Upper lobe of right lung (tissue), 1 donor: ENCODE measurements at regions not wholly inside any gene's neighbourhood (a gene's known extent, or its start where the extent isn't known, plus 50 kb on each side); places are given as distances from the start of the nearest gene placed in this dataset.

Experiments
- ATAC-seq: fragments of 200-7000 bp; cut with Tn5 transposase; one replicate; pipeline ENCODE4 v1.9.1; 2020; ENCODE audit warnings: mild to moderate bottlenecking, moderate library complexity
- DNase-seq: peaks from one replicate; pipeline ENCODE4 v3.0.0-alpha.2; 2020
- H3K27ac ChIP-seq: fragments of 200-600 bp; one replicate; pipeline ENCODE4 v1.8.0; 2022
- H3K27me3 ChIP-seq: fragments of 200-600 bp; one replicate; pipeline ENCODE4 v1.8.0; 2022; ENCODE audit warnings: mild to moderate bottlenecking
- H3K36me3 ChIP-seq: fragments of 200-600 bp; one replicate; pipeline ENCODE4 v1.8.0; 2022
- H3K4me1 ChIP-seq: fragments of 200-600 bp; one replicate; pipeline ENCODE4 v1.8.0; 2022
- H3K4me3 ChIP-seq: fragments of 200-600 bp; one replicate; pipeline ENCODE4 v1.8.0; 2022; ENCODE audit warnings: mild to moderate bottlenecking
- H3K9me3 ChIP-seq: fragments of 200-600 bp; one replicate; pipeline ENCODE4 v1.8.0; 2022
- intact Hi-C: fragments of 100-400 bp; cut with DNase I; formaldehyde crosslinking; loops from one replicate; pipeline ENCODE4 v1.11.0; 2022
- TF ChIP-seq, protein P1 (sequence below): fragments of 200-600 bp; IDR thresholded peaks from one replicate; pipeline ENCODE4 v1.8.0; 2022; ENCODE audit warnings: antibody characterized with exemption
- donor health status: DM: no; HTN: yes; CAD: no; lungs with severe emphysema.

DNA sequence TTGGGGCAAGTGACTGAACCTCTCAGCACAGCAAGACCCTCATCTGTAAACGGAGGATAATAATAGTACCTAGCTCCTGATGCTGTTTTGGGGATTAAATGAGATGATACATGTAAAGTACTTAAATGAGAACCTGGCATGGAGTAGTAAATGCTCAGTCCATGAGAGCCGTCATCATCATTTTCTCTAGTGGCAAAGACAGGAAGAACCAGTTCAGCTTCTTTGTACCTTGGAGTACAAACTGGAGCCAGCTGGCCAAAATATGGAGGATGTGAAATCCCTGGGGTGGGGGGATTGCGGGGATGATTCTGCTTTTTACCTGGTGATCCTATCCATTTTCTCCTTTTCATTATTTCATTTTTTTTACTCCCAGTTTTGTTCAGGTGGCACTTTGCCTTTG lies 204.2 kb upstream of the LRRN1 start:
- intact Hi-C loops, result no loop called here
- H3K27ac ChIP-seq, result no peak overlapping the region
- no peak overlapping the region for H3K4me3 ChIP-seq
- TF ChIP-seq, protein P1, sequence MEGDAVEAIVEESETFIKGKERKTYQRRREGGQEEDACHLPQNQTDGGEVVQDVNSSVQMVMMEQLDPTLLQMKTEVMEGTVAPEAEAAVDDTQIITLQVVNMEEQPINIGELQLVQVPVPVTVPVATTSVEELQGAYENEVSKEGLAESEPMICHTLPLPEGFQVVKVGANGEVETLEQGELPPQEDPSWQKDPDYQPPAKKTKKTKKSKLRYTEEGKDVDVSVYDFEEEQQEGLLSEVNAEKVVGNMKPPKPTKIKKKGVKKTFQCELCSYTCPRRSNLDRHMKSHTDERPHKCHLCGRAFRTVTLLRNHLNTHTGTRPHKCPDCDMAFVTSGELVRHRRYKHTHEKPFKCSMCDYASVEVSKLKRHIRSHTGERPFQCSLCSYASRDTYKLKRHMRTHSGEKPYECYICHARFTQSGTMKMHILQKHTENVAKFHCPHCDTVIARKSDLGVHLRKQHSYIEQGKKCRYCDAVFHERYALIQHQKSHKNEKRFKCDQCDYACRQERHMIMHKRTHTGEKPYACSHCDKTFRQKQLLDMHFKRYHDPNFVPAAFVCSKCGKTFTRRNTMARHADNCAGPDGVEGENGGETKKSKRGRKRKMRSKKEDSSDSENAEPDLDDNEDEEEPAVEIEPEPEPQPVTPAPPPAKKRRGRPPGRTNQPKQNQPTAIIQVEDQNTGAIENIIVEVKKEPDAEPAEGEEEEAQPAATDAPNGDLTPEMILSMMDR, result no peak
- ATAC-seq, result no peak
- DNase-seq, result no peak
- H3K27me3 ChIP-seq, result no peaks in the 10 kb centered on the region
- H3K36me3 ChIP-seq, result no peaks in the 10 kb centered on the region
- H3K9me3 ChIP-seq, result no peaks in the 10 kb centered on the region
- no peaks in the 10 kb centered on the region for H3K4me1 ChIP-seq

DNA sequence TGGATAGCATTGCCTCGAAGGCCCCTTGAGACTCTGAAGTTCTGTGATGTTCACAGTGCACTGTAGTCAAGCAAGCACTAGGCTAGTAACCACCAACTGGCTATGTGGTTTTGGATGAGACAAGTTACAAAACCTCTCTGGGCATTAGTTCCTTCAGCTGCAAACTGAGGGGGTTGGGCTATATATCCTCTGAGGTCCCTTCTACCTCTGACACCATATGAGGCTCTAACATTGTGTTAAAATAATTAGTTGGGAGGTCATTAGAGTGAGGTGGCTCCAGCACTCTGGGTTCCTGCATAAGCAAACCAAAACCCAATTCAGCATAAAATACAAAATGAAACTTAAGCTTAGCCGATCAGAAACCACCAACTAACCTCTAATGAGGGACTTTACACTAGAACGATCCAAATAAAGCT lies 209.5 kb upstream of the LRRN1 start:
- H3K4me3 ChIP-seq, result no peak overlapping the region
- H3K9me3 ChIP-seq, result no peaks in the 10 kb centered on the region
- DNase-seq, result no peak
- no peaks in the 10 kb centered on the region for H3K36me3 ChIP-seq
- H3K27me3 ChIP-seq, result no peaks in the 10 kb centered on the region
- intact Hi-C loops, result no loop called here
- no peaks in the 10 kb centered on the region for H3K4me1 ChIP-seq
- TF ChIP-seq, protein P1, result no peak
- peak; percentile 57 for ATAC-seq
- no peak overlapping the region for H3K27ac ChIP-seq

DNA sequence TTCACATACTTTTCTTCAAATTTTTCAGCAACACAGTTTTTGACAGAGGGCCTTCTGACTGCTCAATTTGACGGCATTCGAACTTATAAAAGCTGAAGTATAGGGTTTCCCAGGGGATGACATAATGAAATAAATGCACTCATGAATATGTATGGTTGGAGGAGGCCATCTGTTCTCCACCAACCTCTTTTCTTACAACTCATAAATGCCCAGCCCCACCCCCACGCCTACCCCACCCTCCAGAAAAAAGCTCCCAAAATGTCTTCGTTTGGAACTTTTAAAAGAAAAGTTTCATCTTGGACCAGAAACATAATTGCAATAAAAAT lies 211.6 kb upstream of the LRRN1 start:
- no peaks in the 10 kb centered on the region for H3K27me3 ChIP-seq
- no peak overlapping the region for H3K4me3 ChIP-seq
- H3K4me1 ChIP-seq, result no peaks in the 10 kb centered on the region
- DNase-seq (no peak), ATAC-seq (no peak)
- no peaks in the 10 kb centered on the region for H3K9me3 ChIP-seq
- H3K36me3 ChIP-seq, result no peaks in the 10 kb centered on the region
- intact Hi-C loops, result no loop called here
- TF ChIP-seq, protein P1, result no peak
- no peak overlapping the region for H3K27ac ChIP-seq

DNA sequence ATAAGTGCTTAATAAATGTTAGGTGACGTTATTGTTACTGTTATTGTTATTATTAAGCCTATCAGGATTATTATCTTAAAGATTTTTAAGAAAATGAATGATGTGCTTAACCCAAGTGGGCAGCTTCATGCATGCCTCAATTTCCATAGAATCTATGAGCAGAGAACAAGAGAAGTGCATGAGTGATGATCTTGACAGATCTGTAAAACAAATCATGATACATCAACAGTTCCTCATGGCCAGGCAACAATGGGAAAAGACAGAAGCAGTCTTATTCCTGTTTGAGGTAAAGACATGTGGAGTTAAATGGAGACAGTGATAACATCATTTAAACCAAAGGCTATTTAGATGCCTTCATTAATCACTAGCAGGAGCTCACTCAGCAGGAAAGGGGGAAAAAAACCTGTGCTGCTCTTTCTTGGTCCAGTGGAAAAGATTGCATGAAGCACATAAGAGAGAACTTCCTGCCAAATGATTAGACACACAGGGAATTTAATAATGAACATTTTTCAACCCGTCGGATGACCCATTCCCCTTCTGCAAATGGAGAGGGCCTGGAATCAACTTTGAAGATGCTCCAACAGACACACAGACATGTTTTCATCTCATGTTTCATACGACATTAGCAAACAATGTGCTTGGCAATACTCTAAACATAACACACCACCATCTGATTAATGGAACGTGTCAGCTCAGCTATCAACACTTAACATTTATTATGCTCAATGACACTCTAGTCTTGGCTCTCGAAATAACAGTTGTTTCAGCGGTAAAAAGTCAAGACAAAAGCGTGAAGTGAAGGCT lies 212.2 kb upstream of the LRRN1 start:
- Histone ChIP-seq H3K27ac (no peak overlapping the region), H3K27me3 (no peaks in the 10 kb centered on the region), H3K36me3 (no peaks in the 10 kb centered on the region), H3K4me3 (no peak overlapping the region), H3K4me1 (no peaks in the 10 kb centered on the region), H3K9me3 (no peaks in the 10 kb centered on the region)
- TF ChIP-seq, protein P1, result no peak
- intact Hi-C loops, result no loop called here
- DNase-seq (no peak), ATAC-seq (no peak)

DNA sequence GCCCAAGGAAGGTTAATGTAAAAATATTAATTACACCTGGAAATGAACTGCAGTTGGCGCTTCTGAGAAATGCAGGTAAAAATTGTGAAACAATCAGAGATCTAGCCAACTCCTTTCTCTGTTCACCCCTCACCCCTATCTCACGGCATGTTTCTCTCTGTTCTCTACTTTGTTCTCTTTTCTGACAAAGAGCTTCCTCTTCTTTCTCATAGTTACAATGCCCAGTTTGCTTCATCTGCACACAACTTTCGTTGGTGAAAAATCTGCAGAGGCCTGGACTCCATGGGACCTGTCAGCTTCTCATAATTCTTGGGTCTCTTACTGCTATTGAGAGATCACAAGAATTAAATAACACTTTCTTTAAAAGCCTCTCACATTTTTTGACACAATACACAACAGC lies 212.9 kb upstream of the LRRN1 start:
- Histone ChIP-seq H3K27ac (no peak overlapping the region), H3K9me3 (no peaks in the 10 kb centered on the region), H3K4me1 (no peaks in the 10 kb centered on the region), H3K27me3 (no peaks in the 10 kb centered on the region), H3K36me3 (no peaks in the 10 kb centered on the region), H3K4me3 (no peak overlapping the region)
- ATAC-seq (peak; percentile 45), DNase-seq (no peak)
- TF ChIP-seq, protein P1, result no peak
- intact Hi-C loops, result no loop called here

DNA sequence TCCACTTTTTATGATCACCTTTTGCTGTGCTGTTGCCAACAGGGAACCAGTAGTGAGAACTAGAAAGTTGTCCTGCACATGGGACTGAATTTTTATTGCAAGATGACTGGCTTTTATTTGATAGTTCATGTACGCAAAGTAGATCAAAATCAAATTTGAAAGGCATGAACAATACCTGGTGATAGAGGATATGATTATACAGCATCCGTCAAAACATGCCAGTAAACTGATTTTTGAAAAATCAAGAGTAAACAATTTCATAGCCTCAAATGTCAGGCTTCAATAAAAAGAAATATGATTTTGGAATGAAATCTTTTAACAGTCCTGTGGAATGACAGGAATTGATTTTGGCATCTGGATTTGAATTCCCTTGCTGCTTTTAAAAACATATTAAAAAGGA lies 219.6 kb upstream of the LRRN1 start:
- H3K27me3 ChIP-seq, result no peaks in the 10 kb centered on the region
- no peaks in the 10 kb centered on the region for H3K9me3 ChIP-seq
- H3K4me3 ChIP-seq, result no peak overlapping the region
- ATAC-seq, result no peak
- TF ChIP-seq, protein P1, result no peak
- H3K36me3 ChIP-seq, result no peaks in the 10 kb centered on the region
- H3K27ac ChIP-seq, result no peak overlapping the region
- intact Hi-C loops, result no loop called here
- no peaks in the 10 kb centered on the region for H3K4me1 ChIP-seq
- no peak for DNase-seq
